Suppressor macrophage treated with lipopolysaccharide for 1 hour (primary cell): ENCODE measurements at regions not wholly inside any gene's neighbourhood (a gene's known extent, or its start where the extent isn't known, plus 50 kb on each side); places are given as distances from the start of the nearest gene placed in this dataset.

Experiments
- DNase-seq, 3 donors: peaks; one replicate each; pipeline ENCODE4 v3.0.0-alpha.2; 2020 to 2022

- no peak for DNase-seq
Measured at GRCh38 chr3:182234881-182235280, 523.2 kb downstream of the SOX2 start.

- DNase-seq: no peak
Measured at GRCh38 chr3:182235504-182235903, 523.8 kb downstream of the SOX2 start.

GRCh38 chr3:182238126-182238525 lies 526.4 kb downstream of the SOX2 start:
- no peak for DNase-seq

GRCh38 chr3:182239316-182239715 lies 527.6 kb downstream of the SOX2 start:
- DNase-seq: no peak

GRCh38 chr3:182240474-182240873 lies 528.7 kb downstream of the SOX2 start:
- DNase-seq: no peak

GRCh38 chr3:182241196-182241765 lies 529.6 kb downstream of the SOX2 start:
- DNase-seq: no peak

GRCh38 chr3:182241766-182242488 lies 530.2 kb downstream of the SOX2 start:
- no peak for DNase-seq

GRCh38 chr3:182242489-182242942 lies 530.8 kb downstream of the SOX2 start:
- DNase-seq: no peak

GRCh38 chr3:182243625-182244024 lies 531.9 kb downstream of the SOX2 start:
- no peak for DNase-seq

- DNase-seq: no peak
Measured at GRCh38 chr3:182244222-182244971, 532.7 kb downstream of the SOX2 start.

- no peak for DNase-seq
Measured at GRCh38 chr3:182245059-182245458, 533.3 kb downstream of the SOX2 start.

- DNase-seq: peak in 1 of 3 donors; percentile 3
Measured at GRCh38 chr3:182246870-182247269, 535.1 kb downstream of the SOX2 start.

GRCh38 chr3:182248349-182248880 lies 536.7 kb downstream of the SOX2 start:
- DNase-seq: no peak

- DNase-seq: no peak
Measured at GRCh38 chr3:182252802-182253201, 540.5 kb upstream of the ATP11B start.

- no peak for DNase-seq
Measured at GRCh38 chr3:182255158-182255557, 538.1 kb upstream of the ATP11B start.

- DNase-seq: no peak
Measured at GRCh38 chr3:182257361-182257760, 535.9 kb upstream of the ATP11B start.

GRCh38 chr3:182258538-182259177 lies 534.6 kb upstream of the ATP11B start:
- DNase-seq: peak in 2 of 3 donors; percentile 5 to 6

- peak in 1 of 3 donors; percentile 2 for DNase-seq
Measured at GRCh38 chr3:182259579-182259978, 533.7 kb upstream of the ATP11B start.

- peak in 1 of 3 donors; percentile 2 for DNase-seq
Measured at GRCh38 chr3:182261041-182261440, 532.3 kb upstream of the ATP11B start.

- DNase-seq: no peak
Measured at GRCh38 chr3:182268711-182269110, 524.6 kb upstream of the ATP11B start.

GRCh38 chr3:182276512-182276911 lies 516.8 kb upstream of the ATP11B start:
- DNase-seq: no peak

- no peak for DNase-seq
Measured at GRCh38 chr3:182284793-182285192, 508.5 kb upstream of the ATP11B start.

- no peak for DNase-seq
Measured at GRCh38 chr3:182292591-182292990, 500.7 kb upstream of the ATP11B start.
